Astrocyte (in vitro differentiated cells and primary cell): ENCODE measurements at regions not wholly inside any gene's neighbourhood (a gene's known extent, or its start where the extent isn't known, plus 50 kb on each side); places are given as distances from the start of the nearest gene placed in this dataset.
"Not testable (repeated sequence)": the region's sequence is repeated elsewhere in the genome, so short reads cannot be mapped to it uniquely, and the experiment has no call there.

ENCODE experiments used
- EZH2 ChIP-seq: IDR thresholded peaks from 2 replicates; pipeline ENCODE4 v1.6.1; 2012; ENCODE audit warnings: mild to moderate bottlenecking, low read length, inconsistent platforms; ENCODE audit not compliant: insufficient read depth
- TF ChIP-seq, protein P1 (sequence below): IDR thresholded peaks from 2 replicates; pipeline ENCODE4 v1.5.1; 2011; ENCODE audit warnings: low read depth, mild to moderate bottlenecking, inconsistent platforms, low read length, moderate library complexity; ENCODE audit not compliant: insufficient read depth

DNA sequence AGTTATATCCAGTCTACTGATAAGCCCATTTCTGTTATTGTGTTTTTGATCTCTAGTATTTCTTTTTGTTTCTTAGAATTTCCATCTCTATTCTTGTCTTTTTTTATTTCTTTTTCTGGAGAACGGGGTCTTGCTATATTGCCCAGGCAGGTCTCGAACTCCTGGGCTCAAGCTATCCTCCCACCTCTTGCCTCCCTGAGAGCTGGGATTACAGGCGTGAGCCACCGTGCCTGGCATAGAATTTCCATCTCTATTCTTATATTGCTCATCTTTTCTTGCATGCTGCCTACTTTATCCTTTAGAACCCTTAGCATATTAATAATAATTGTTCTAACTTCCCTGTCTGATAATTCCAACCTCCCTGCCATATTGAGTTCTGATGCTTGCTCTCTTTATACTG is 55.2 kb upstream of the RPRM start:
- TF ChIP-seq, protein P1, sequence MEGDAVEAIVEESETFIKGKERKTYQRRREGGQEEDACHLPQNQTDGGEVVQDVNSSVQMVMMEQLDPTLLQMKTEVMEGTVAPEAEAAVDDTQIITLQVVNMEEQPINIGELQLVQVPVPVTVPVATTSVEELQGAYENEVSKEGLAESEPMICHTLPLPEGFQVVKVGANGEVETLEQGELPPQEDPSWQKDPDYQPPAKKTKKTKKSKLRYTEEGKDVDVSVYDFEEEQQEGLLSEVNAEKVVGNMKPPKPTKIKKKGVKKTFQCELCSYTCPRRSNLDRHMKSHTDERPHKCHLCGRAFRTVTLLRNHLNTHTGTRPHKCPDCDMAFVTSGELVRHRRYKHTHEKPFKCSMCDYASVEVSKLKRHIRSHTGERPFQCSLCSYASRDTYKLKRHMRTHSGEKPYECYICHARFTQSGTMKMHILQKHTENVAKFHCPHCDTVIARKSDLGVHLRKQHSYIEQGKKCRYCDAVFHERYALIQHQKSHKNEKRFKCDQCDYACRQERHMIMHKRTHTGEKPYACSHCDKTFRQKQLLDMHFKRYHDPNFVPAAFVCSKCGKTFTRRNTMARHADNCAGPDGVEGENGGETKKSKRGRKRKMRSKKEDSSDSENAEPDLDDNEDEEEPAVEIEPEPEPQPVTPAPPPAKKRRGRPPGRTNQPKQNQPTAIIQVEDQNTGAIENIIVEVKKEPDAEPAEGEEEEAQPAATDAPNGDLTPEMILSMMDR: not testable (repeated sequence)
- not testable (repeated sequence) for TF ChIP-seq EZH2
